Activated effector memory CD4-positive, alpha-beta T cell treated with Interleukin-2 at 50 U/mL for 16 hours (primary cell): ENCODE measurements at regions not wholly inside any gene's neighbourhood (a gene's known extent, or its start where the extent isn't known, plus 50 kb on each side); places are given as distances from the start of the nearest gene placed in this dataset.
"Not testable (repeated sequence)": the region's sequence is repeated elsewhere in the genome, so short reads cannot be mapped to it uniquely, and the experiment has no call there.

Experiments
- DNase-seq: peaks from one replicate; pipeline ENCODE4 v3.0.0-alpha.2; 2020

- not testable (repeated sequence) for DNase-seq
Observed at GRCh38 chr2:106249157-106249828, 55.2 kb upstream of the UXS1 start.

GRCh38 chr2:106248548-106249151, 54.5 kb upstream of the UXS1 start:
- DNase-seq = not testable (repeated sequence)
